Activated CD4-positive, alpha-beta T cell treated with anti-CD3 and anti-CD28 coated beads, Interleukin-2, amount 50 U/mL, for 4 hours (primary cell): ENCODE measurements at regions not wholly inside any gene's neighbourhood (a gene's known extent, or its start where the extent isn't known, plus 50 kb on each side); places are given as distances from the start of the nearest gene placed in this dataset.
"Not testable (repeated sequence)": the region's sequence is repeated elsewhere in the genome, so short reads cannot be mapped to it uniquely, and the experiment has no call there.

Experiments
- DNase-seq, 2 experiments: peaks; one replicate each; pipeline ENCODE4 v3.0.0-alpha.2; 2020

DNA sequence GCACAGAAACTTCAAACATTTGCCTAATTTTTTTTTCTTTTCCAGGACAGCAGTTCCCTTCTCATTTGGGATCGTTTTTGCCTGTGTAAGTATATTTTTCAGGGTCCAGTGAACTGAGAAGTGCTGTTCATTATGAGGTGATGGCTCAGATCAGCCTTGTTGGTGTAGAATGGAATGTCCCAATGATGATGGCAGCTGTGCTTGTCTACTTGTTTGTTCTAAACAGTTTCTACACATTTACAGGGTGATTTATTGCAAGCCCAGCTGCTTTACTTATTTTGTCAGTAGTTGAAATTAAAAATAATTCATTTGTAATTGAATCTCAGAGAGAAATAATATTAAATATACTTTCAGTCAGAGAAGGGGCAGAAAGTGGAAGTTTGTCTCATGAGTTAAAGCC lies 337.6 kb upstream of the SEMA6A start:
- DNase-seq = no peak

DNA sequence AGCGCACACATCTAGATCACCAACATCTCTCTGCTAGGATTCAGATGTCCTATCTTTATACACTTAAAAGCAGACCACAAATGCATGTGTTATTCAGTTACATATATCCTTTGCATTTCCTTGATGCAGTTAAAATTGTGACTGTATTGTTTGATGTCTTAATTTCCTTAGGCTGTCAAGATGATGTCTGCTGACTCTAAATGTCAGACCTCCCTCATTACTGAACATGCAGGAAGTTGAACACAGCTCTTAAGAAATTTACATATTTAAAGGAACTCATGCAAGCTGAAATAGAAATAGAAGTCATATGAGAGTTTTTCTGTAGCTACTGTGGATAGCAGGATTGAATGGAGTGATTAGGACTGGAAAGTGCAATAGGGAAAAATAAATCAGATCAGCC lies 336.5 kb upstream of the SEMA6A start:
- DNase-seq = no peak

DNA sequence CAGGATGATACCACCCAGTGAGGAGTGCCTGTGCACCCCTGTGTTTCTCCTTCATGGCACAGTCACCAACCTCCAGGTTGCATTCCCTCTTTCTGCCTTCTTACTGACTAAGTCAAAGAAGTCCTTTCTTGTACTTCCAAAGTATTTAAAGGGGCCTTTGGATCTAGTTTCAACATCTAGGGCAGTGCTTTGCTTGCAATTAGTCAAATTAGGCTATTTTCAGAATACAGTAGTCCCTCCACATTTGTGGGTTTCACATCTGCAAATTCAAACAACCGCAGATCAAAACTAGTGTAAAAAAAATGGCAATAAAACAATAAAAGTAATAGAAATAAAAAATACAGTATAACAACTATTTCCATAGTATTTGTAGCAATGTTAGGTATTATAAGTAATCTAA lies 333.9 kb upstream of the SEMA6A start:
- no peak for DNase-seq

DNA sequence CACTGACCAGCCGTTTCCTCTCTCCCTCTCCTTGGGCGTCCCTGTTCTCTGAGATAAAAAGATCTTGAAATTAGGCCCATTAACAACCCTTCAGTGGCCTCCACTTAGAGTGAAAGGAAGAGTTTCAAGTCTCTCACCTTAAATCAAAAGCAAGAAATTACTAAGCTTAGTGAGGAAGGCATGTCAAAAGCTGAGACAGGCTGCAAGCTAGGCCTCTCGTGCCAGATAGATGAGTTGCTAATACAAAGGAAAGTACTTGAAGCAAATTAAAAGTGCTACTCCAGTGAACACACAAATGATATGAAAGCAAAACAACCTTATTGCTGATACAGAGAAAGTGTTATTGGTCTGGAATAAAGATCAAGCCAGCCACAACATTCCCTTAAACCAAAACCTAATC lies 331.3 kb upstream of the SEMA6A start:
- DNase-seq = no peak

DNA sequence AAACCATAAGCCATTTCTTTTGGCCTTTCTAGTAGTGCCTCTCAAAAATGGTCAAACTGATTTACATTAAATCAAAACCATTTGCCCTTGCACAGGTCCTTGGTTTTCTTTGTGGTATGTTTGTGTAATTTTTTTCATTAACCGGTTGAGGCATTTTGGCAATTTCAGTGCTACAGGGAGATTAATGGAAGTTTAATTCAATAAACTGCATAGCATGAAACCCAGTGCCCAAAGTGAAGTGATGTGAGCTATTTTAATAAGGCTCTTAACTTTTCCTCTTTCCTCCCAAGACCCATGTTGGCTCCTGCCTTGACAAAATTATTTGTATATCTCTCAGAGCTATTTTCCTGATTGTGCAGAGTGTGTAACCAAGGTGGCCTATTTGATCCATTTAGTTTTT lies 326.2 kb upstream of the SEMA6A start:
- no peak for DNase-seq

DNA sequence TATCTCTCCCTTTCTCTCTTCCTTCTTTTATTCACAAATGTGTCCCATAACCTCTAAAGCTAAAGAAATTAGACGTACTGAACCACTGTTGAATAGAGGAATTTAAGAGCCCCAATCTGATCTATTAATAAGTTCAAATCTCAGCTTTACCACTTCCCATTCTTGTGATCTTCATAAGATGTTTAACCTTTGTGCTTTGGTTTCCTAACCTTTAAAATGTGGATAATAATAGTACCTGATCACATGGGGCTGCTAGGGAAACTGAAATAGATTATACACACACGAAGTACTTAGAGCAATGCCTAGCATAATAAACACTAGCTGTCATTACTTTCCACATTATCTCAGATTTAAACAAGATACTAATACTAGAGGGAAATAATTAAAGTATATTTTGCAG lies 324.3 kb upstream of the SEMA6A start:
- no peak for DNase-seq

DNA sequence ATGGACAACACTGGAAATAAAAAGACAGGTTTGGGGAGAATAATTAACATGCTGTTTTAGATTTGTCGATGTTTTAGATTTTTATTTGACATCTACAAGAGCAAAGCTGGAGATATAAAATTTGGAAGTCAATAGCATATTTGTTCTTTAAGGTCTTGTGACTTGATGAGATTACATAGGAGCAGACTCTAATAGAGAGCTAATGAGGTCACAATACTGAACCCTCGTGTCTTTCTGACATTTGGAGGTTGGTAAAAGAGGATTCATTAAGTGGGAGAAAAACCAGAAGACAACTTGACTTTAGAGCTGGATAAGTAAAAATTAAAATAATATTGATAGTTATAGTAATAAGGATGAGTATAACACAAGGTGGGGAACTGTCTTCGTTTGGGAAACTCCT lies 322.7 kb upstream of the SEMA6A start:
- DNase-seq = no peak

DNA sequence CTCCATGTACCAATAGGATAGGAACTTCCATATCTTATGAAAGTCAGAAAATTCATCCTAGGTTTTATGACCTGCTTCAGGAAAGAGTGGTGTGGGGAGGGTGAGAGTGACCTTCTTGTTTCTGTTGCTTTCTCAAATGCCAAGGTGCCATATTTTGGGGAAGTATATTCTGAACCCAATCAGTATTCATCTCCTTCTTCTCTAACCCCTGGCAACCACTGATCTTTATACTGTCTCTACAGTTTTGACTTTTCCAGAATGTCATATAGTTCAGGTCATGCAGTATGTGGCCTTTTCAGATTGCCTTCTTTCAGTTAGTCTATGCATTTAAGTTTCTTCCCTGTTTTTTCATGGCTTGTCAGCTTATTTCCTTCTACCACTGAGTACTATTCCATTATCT lies 321.4 kb upstream of the SEMA6A start:
- no peak for DNase-seq

DNA sequence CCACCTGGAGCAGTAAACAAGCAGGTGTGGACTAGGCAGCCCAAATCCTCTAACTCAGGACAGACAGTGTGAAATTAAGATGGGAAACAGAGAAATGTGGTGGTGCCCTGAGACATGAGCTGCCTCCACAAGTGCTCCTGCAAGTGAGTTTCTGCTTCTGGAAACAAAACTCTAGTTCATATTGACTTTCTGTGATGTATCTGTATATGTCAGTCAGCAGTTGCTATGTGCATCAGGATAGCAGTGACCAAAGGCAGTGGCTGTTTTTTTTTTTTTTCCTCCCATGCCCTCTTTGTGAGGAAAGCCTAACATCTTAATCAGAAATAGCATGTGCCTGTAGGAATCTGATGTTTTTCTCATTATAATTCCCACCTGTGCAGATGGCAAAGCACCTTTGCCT lies 318.4 kb upstream of the SEMA6A start:
- no peak for DNase-seq

DNA sequence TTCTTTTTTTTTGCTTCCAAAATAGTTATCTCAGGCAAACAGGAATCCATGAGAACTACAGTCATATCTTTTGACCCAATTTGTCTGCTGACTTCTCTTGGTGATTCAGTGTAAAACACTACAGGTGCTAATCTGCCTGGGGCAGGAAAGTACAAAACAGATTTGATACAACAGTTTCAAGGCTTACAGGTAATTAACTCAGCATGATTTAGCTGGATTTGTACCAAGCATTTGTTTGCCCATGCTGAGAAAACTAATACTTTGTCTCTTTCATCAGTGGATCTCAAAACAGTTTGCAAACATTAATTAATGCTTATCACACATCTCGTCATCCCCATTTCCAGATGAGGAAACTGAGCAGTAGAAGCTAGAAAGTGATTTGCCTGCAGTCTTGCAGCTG lies 312.5 kb upstream of the SEMA6A start:
- no peak for DNase-seq

DNA sequence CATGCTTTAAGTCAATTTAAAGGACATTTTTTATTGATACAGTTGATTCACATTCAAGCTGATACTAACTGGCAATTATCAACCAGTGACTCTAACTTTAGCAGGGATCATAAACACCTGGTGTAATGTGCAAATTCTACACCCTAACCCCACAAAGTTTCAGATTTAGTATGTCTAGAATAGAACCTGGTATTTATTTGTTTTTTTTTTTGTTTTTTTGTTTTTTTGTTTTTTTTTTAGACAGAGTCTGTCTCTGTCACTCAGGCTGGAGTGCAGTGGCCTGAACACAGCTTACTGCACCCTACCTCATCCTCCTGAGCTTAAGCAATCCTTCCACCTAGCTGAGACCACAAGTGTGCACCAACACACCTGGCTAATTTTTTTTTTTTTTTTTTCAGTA lies 311.2 kb upstream of the SEMA6A start:
- no peak for DNase-seq

DNA sequence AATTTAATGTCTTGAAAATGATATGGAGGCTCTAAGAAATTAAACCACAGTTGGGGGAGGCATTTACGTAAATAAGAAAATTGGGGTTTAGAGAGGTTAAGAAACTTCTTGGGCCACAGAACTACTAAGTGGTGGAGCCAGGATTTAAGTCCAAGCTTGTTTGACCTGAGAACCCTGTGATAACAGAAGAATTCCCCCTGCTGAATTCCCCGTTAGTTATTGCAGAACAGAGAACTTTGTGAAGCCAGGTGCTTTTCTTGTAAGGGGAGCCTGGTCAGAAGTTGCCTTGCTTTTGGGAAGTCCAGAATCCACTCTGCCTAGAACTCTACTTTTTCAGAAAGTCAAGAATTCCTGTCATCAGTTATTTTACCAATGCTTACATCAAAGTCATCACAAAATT lies 309.3 kb upstream of the SEMA6A start:
- no peak for DNase-seq

DNA sequence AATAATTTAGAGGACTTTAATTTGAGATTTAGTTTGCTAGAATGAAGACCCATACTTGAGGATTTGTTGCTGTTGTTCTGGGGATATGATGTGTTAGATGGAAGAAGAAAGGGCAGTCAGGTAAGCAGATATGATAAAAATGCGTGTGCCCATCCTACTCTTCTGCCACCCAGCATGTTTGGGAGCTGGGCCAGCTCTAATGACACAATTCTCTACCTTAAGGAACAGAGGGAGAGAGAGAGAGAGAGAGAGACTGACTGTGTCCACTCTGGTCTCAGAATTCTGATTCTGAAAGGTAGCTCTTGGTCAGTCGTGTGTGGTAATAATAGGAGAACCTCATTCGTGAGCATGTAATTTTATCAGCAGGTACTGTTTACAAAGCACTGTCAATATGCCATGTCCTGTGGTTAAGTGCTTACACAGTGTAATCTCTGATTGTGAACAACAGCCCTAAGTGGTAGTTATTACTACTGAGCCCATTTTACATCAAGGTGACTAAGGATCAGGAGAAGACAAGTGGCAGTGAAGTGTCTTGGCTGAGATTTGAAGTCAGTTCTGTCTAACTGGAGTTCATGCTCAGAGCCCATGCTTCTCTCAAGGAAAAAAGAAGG lies 307.4 kb upstream of the SEMA6A start:
- DNase-seq = no peak

DNA sequence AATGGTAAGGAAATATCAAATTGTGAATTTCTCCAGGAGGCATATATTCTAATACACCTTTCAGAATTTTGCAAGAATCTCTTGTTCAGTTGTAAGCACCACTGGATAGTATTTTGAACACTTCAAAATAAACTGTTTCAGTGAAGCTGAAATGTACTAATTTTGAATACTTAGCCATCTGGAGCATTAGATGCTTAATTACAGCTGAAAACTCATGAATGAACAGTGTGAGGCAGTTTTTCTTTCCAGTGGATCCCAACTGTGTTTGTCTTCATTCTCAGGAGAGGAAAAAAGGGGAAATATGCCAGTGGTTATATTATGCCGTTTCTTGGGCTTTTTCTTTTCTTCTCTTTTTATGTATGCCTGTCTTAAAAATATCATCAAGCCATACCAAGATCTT lies 306.0 kb upstream of the SEMA6A start:
- no peak for DNase-seq

DNA sequence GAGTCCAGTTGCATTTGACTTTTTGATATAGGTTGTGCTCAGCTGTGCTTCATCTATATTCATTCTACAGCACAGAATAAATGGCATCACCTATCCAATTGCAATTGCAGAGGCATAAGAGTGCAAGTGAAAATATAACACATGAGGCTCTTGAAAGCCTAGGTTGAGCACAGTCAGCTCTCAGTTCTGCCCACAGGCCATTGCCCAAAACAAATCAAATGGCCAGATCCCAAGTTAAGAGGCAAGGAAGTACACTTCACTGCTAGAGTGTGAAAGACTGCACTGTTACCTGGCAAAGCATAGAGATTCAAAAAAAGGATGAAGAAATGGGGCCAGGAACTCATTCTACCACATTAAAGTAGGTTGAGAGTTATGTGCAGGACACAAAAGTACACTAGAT lies 305.5 kb upstream of the SEMA6A start:
- no peak for DNase-seq

DNA sequence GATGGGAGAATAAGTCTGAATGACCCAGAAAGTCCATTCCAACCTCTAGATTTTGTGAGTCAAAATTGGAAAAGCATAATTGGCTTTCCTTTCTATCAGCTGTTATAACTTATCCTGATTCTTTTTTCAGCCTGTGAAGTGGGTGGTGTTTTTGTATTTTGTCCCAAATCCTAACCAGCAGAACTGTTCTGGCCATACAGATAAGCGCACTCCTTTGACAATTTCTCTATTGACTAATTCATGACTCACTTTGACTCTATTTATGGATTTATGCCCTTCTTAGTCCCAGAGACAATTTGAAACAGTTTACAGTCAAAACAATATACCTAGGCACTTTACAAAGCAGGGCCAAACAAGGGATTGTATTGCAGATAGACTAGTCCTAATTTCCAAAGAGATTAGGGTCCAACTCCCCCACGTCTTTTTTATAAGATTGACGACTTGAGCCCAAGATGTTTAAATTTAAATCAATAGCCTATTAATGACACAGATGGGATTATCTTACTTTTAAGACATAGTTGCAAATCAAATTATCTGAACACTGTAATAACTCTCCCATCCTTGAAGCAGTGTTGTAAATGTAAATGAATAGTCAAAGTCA lies 301.7 kb upstream of the SEMA6A start:
- DNase-seq = no peak

DNA sequence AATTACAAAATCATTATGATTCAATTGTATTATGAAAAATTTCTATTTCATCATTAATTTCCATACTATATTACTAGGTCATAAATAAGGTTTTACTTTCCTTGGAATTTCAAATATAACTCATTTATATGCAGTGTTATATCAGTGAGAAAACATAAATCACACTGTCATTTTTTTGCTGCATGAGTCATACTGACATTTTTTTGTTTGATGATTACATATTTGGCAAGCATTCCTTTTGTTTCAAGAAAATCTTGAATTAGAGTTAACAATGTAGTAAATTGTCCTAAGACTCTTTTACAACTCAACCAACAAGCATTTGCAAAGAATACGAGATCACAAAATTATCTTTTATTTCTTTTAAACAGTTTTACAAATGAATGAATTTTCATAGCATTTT lies 298.4 kb upstream of the SEMA6A start:
- DNase-seq = no peak

DNA sequence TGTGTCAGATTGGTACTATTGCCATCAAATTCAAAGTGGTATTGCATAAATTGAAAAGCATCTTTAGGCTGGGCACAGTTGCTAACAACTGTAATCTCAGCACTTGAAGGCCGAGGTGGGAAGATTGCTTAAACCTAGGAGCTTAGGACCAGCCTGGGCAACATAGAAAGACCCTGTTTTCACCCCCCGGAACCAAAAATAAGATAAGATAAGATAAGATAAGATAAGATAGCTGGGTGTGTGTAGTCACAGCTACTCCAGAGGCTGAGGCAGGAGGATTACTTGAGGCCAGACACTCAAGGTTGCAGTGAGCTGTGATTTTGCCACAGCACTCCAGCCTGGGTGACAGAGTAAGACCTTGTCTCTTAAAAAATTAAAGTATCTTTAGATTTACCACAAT lies 297.9 kb upstream of the SEMA6A start:
- DNase-seq = no peak

DNA sequence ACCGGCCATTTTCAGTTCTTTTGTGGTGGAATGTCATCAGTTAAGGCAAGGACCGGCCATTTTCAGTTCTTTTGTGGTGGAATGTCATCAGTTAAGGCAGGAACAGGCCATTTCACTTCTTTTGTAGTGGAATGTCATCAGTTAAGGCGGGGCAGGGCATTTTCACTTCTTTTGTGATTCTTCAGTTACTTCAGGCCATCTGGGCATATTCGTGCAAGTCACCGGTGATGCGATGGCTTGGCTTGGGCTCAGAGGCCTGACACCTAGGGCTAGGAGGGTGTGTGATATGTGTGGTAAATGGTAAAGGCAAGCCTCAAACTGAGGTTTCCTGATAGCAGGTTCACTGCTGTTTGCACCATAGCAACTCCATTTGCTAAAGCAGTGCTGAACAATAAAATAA lies 293.2 kb upstream of the SEMA6A start:
- not testable (repeated sequence) for DNase-seq

DNA sequence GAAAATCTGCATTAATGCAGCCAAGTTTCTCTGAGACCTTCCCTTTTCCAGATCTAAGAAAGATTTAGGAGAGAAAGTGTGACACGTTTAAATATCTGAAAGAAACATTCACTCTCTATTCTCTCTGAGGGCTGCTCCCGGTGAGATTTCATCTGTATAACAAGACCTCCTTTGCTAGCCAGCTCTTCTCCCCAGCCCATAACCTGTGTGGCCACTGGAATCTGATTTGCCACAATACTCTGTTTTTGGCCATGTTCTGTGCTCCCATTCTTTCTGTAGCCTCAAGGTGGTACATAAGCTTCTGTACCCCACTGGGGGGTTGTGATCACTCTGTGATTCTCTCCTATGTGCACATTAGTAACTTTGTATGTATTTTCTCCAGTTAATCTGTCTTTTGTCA lies 291.0 kb upstream of the SEMA6A start:
- DNase-seq = no peak

DNA sequence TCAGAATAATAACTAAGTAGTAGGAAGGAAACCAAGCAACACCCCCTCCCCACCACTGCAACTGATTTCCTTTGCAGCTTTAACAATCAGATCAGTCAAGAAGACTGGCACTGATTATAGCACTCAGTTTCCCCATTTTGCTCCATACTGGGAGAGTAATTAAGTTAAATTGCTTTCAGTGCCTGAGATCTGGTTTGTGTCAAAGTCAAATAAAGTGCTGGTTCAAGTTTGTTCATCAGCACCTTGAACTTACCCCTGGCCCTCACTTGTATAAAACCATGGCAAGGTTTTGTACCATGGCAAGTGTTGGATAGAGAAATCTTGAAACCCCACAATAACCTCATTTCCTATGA lies 290.2 kb upstream of the SEMA6A start:
- DNase-seq = no peak

DNA sequence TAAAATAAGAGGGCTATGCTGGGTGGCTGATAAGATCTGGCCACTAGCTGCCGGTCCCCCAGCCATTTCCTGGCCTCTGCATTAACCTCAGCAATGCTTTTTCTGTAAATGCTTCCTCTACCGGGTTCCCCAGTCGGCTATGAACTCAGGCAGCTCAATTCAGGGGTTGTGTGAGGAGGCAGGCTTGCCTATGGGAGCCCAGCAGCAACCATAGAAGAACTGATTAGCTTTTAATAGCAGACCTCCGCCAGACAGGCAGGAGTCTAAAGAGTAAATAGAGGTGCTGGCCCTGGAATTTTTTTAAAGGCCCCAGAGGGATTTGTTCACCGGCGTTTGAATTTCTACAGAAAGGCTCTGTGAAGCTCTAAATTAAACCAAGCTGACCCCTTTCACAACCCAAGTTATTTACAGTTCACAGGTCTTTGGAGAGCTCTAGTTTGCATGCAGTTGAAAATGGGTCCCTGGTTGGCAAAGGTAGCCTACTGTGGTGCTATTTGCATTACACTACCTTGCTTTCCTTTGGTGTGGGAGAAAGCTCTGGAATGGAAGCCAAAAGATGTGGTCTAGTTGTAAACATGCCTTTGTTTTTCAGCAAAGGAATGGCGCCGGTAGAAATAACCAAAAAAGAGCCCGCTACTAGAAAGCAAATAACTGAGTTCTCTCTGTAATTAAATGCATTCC lies 289.7 kb upstream of the SEMA6A start:
- no peak for DNase-seq

DNA sequence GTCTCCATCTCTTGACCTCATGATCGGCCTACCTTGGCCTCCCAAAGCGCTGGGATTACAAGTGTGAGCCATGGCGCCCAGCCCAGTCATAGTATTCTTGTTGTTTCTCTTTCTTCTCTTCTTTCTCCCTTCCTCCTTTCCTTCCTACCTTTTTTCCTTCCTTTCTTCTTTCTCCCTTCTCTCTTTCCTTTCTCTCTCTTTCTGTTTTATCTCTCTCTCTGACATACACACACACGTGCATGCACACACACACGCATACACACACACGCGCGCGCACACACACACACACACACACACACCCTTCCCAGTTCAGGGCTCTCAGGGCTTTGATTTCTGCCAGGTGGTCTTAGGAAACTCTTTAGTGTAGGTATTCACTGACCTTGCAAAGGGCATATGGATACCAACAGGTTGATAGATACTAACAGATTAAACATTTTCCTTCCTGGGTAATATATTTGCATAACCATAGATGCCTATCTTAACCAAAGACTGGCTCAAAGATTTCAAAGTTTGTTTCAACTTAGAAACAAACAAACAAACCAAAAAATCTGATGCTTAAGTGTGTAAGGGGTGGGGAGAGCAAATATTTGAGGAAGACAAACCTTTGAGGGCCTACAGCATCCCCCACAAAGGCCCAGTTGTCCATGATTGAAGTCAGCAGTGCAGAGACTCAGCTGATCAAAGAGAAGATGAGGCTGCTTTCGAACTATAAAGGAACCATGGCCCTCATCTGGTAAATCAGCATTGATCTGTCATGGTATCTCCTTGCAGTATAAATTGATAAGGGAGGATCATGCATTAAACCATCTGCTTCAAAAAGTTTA lies 288.2 kb upstream of the SEMA6A start:
- no peak for DNase-seq

DNA sequence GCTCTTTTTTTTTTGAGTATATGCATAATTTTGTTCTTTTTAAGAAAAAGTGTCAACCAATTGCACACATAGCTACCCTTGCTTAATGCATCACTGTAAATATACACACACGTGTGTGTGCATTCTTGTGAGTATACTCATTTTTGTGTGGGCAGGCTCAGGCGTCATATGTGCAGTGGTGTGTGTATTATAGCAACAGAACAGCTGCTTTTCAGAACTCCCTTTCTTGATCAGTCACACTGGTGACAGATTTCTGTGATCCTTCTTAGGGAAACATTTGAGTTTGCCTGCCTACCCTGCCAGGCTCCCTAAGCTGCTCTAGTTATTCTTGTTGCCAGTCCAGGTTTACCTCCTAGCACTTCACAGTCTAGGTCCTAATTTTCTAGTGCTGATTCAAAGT lies 287.0 kb upstream of the SEMA6A start:
- no peak for DNase-seq
